Left colon (tissue), 2 donors: ENCODE measurements at regions not wholly inside any gene's neighbourhood (a gene's known extent, or its start where the extent isn't known, plus 50 kb on each side); places are given as distances from the start of the nearest gene placed in this dataset.
"Not testable (repeated sequence)": the region's sequence is repeated elsewhere in the genome, so short reads cannot be mapped to it uniquely, and the experiment has no call there.

Source experiments
- ATAC-seq: fragments of 200-7000 bp; cut with Tn5 transposase; one replicate; pipeline ENCODE4 v1.9.1; 2020; ENCODE audit warnings: mild to moderate bottlenecking, moderate library complexity
- DNase-seq, 2 donors: peaks; one replicate each; pipeline ENCODE4 v3.0.0-alpha.2; 2020
- intact Hi-C, 2 donors: fragments of 100-400 bp; cut with DNase I in 1 of 2; cut with micrococcal nuclease in 1 of 2; formaldehyde crosslinking; loops; one replicate each; pipeline versions ENCODE4 v1.11.2 to v1.14.0; 2022; cut with DNase I, micrococcal nuclease
- donor health status: DM: no; HTN: no; CAD: no.
- donor health status: DM: yes; HTN: yes; CAD: no.

GRCh38 chr6:98037571-98037970 lies 754.6 kb upstream of the MMS22L start:
- intact Hi-C loops, result no loop called here
- no peak for DNase-seq
- no peak for ATAC-seq

GRCh38 chr6:98039443-98039842 lies 756.4 kb upstream of the MMS22L start:
- ATAC-seq (no peak), DNase-seq (no peak)
- intact Hi-C loops, result no loop called here

GRCh38 chr6:98039904-98040607 lies 757.0 kb upstream of the MMS22L start:
- DNase-seq (no peak), ATAC-seq (no peak)

GRCh38 chr6:98041056-98041455 lies 758.0 kb upstream of the MMS22L start:
- ATAC-seq (no peak), DNase-seq (no peak)
- intact Hi-C loops, result no loop called here

More at GRCh38 chr6:98039904-98040607, 757.0 kb upstream of the MMS22L start:
- intact Hi-C loops, result no loop called here

GRCh38 chr6:98041921-98042320 lies 758.9 kb upstream of the MMS22L start:
- no peak for DNase-seq
- no peak for ATAC-seq
- intact Hi-C loops, result no loop called here

- ATAC-seq, result no peak
- intact Hi-C loops, result no loop called here
- DNase-seq, result no peak
Observed at GRCh38 chr6:98044151-98044561, 761.1 kb upstream of the MMS22L start.

GRCh38 chr6:98044791-98045470 lies 761.9 kb upstream of the MMS22L start:
- DNase-seq, result no peak
- intact Hi-C loops, result no loop called here
- no peak for ATAC-seq

GRCh38 chr6:98047164-98047563 lies 764.1 kb upstream of the MMS22L start:
- intact Hi-C loops, result no loop called here
- DNase-seq (no peak), ATAC-seq (no peak)

- DNase-seq (no peak), ATAC-seq (no peak)
- intact Hi-C loops, result no loop called here
Observed at GRCh38 chr6:98047871-98048270, 764.9 kb upstream of the MMS22L start.

- intact Hi-C loops, result no loop called here
- DNase-seq, result no peak
- ATAC-seq, result no peak
Observed at GRCh38 chr6:98054453-98054852, 771.4 kb upstream of the MMS22L start.

- no peak for DNase-seq
- ATAC-seq, result no peak
- intact Hi-C loops, result no loop called here
Observed at GRCh38 chr6:98056955-98057354, 773.9 kb upstream of the MMS22L start.

- DNase-seq (no peak), ATAC-seq (no peak)
- intact Hi-C loops, result no loop called here
Observed at GRCh38 chr6:98067375-98067774, 767.0 kb upstream of the POU3F2 start.

- intact Hi-C loops, DNase-seq, ATAC-seq: not testable (repeated sequence)
Observed at GRCh38 chr6:98088537-98088936, 745.8 kb upstream of the POU3F2 start.

GRCh38 chr6:98092331-98092730 lies 742.0 kb upstream of the POU3F2 start:
- ATAC-seq (no peak), DNase-seq (no peak)
- intact Hi-C loops, result no loop called here

- no peak for ATAC-seq
Observed at GRCh38 chr6:98094696-98095095, 739.7 kb upstream of the POU3F2 start.

GRCh38 chr6:98107801-98108200 lies 726.6 kb upstream of the POU3F2 start:
- no peak for DNase-seq
- intact Hi-C loops, result no loop called here
- ATAC-seq, result no peak

More at GRCh38 chr6:98094696-98095095, 739.7 kb upstream of the POU3F2 start:
- no peak for DNase-seq
- intact Hi-C loops, result no loop called here

- ATAC-seq (no peak), DNase-seq (no peak)
- intact Hi-C loops, result no loop called here
Observed at GRCh38 chr6:98116455-98116854, 717.9 kb upstream of the POU3F2 start.

GRCh38 chr6:98117068-98117467 lies 717.3 kb upstream of the POU3F2 start:
- no peak for ATAC-seq
- DNase-seq, result no peak
- intact Hi-C loops, result no loop called here

- no peak for ATAC-seq
- intact Hi-C loops, result no loop called here
- no peak for DNase-seq
Observed at GRCh38 chr6:98118397-98119045, 715.9 kb upstream of the POU3F2 start.

GRCh38 chr6:98124171-98124570 lies 710.2 kb upstream of the POU3F2 start:
- no peak for ATAC-seq
- DNase-seq, result no peak
- intact Hi-C loops, result no loop called here
